HFF-Myc (cell line): ENCODE measurements at regions not wholly inside any gene's neighbourhood (a gene's known extent, or its start where the extent isn't known, plus 50 kb on each side); places are given as distances from the start of the nearest gene placed in this dataset.

Experiments
- DNase-seq: peaks from one replicate; pipeline ENCODE4 v3.0.0-alpha.2; 2011; ENCODE audit warnings: low read depth; ENCODE audit errors: extremely low read depth
- H3K4me3 ChIP-seq: replicated peaks from 2 replicates; pipeline ENCODE4 v1.5.1; 2011; ENCODE audit warnings: low read depth, mild to moderate bottlenecking, control low read depth, low read length
- TF ChIP-seq, protein P1 (sequence below): IDR thresholded peaks from 2 replicates; pipeline ENCODE4 v1.5.1; 2012; ENCODE audit warnings: mild to moderate bottlenecking, low read depth, low read length, control low read depth; ENCODE audit errors: missing control alignments

DNA sequence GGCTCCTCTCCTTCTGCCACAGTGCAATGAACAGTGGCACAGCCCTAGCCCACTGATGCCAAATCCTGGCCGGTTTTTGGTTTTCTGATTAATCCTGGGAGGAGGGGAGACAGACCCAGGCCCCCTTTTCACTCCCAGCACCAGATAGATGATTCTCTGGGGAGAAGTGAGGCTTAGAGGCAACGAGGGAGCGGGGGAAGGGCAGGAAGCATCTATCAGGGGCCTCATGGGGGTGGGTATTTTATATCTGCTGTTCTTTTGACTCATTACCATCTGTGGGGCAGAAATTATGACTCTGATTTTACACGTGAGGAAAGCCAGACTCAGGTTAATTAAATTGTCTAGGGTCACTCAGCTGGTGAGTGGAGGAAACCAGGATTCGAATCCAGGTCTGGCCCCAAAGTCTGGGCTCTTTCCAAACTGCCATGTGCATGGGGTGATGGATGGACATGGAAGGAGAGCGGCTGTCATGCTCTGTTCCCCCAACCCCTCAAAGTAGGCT, 79.4 kb downstream of the MRM1 start:
- no peak for DNase-seq
- no peak overlapping the region for H3K4me3 ChIP-seq
- TF ChIP-seq, protein P1, sequence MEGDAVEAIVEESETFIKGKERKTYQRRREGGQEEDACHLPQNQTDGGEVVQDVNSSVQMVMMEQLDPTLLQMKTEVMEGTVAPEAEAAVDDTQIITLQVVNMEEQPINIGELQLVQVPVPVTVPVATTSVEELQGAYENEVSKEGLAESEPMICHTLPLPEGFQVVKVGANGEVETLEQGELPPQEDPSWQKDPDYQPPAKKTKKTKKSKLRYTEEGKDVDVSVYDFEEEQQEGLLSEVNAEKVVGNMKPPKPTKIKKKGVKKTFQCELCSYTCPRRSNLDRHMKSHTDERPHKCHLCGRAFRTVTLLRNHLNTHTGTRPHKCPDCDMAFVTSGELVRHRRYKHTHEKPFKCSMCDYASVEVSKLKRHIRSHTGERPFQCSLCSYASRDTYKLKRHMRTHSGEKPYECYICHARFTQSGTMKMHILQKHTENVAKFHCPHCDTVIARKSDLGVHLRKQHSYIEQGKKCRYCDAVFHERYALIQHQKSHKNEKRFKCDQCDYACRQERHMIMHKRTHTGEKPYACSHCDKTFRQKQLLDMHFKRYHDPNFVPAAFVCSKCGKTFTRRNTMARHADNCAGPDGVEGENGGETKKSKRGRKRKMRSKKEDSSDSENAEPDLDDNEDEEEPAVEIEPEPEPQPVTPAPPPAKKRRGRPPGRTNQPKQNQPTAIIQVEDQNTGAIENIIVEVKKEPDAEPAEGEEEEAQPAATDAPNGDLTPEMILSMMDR = no peak

DNA sequence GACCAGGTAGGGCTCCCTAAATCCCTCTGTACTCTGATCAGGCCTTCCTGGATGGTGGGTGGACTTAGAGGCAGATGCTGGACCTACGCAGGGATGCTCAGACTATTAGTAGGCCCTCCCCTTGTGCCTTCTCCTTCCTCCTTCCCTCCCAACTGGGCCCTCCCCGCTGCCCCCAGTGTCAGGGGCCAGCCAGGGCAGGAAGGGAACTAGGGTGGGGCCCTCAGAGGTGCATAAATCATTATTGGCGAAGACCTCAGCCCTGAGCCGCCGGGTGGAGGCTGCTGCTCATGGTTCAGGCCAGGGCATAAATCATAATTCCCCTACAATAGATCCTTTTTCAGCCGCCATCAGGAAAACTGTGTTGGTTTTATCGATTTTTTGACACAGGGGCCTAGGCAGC, 81.4 kb downstream of the MRM1 start:
- no peak for DNase-seq

DNA sequence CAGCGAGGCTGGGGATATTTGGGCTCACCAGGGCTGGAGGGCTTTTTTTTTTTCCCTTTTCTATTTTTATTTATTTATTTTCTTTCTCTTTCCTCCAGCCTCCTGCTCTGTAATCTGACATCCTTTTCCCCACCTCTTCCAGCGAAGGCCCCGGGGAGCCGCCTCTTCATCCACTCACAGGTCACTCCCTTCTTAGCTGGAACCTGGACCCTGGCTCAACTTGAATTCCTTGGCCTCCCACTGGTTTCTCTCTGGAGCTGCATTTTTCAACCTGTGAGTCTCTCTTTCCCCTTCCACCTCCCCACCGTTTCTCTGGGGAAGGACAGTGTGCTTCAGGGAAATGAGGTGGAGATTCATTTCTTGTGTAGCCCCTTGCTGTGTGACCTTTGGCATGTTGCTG, 82.0 kb downstream of the MRM1 start:
- TF ChIP-seq, protein P1 = no peak
- no peak overlapping the region for H3K4me3 ChIP-seq
- no peak for DNase-seq

More for the DNA sequence above, 81.4 kb downstream of the MRM1 start:
- no peak overlapping the region for H3K4me3 ChIP-seq
- TF ChIP-seq, protein P1 = no peak

DNA sequence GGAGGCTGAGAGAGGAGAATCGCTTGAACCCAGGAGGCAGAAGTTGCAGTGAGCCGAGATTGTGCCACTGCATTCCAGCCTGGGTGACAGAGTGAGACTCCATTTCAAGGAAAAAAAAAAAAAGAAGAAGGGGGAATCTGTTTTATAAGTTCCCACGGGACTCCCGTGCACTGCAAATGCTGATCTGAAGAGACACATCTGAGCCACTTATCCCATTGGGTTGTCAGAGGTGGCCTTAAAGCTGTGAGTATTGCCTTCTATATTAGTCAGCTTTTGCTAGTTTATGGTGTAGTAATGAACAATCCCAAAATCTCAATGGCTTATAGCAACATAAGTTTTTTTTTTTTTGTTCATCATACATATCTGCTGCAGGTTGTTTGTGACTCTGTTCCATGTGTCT, 82.8 kb downstream of the MRM1 start:
- no peak for DNase-seq
- TF ChIP-seq, protein P1 = no peak
- H3K4me3 ChIP-seq = no peak overlapping the region

DNA sequence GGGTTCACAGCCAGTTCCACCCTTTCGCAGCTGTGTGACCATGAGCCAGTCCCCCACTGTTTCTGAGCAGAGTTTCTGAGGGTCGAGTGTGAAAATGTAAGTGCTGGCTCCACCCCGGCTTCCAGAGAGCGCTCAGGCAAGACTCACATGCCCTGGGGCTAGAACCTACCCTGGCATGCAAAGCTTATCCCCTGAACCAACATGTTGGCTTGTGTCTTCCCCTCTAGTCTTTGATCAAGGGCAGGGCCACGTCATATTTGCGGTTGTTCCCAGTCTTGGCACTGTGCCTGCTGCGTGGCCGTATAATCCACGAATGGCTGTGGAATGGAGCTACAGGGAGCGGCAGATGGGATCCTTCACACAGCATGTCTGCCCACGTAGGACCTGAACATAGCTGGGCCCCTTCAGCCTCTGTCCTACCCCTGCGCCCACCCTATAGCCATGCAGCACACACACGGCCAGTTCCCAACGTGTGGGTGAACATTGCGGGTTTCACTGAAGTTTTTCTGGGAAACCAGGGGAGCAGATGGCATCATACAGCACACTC, 84.8 kb downstream of the MRM1 start:
- DNase-seq = no peak
- TF ChIP-seq, protein P1 = no peak
- H3K4me3 ChIP-seq = no peak overlapping the region

DNA sequence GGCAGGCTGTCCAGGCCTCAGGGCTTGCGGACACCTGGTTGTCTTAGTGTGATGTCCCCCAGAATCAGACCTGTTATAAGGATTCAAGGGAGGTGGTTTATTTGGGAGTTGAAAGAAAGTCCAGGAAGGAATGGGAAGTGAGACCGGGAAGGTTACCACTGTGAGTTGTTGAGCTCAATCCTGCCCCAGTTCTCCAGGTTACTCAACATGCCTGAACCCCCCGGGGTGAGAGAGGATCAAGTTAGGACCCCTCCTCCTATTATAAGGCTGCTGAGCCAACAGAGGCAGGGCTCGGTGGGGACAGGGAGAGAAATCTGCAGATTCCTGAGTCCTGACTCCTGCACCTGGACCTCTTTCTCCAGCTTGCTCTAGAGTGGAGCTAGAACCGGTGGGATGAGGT, 86.4 kb downstream of the MRM1 start:
- TF ChIP-seq, protein P1 = no peak
- DNase-seq = no peak
- no peak overlapping the region for H3K4me3 ChIP-seq
